EH (cell line): ENCODE measurements at regions not wholly inside any gene's neighbourhood (a gene's known extent, or its start where the extent isn't known, plus 50 kb on each side); places are given as distances from the start of the nearest gene placed in this dataset.
"Not testable (repeated sequence)": the region's sequence is repeated elsewhere in the genome, so short reads cannot be mapped to it uniquely, and the experiment has no call there.

Source experiments
- DNase-seq: peaks from one replicate; pipeline ENCODE4 v3.0.0-alpha.2; 2015; ENCODE audit warnings: low read depth

DNA sequence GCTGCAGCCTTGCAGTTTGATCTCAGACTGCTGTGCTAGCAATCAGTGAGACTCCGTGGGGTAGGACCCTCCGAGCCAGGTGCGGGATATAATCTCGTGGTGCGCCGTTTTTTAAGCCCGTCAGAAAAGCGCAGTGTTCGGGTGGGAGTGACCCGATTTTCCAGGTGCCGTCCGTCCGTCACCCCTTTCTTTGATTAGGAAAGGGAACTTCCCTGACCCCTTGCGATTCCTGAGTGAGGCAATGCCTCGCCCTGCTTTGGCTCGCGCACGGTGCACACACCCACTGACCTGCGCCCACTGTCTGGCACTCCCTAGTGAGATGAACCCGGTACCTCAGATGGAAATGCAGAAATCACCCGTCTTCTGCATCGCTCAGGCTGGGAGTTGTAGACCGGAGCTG lies 203.2 kb downstream of the SNCAIP start:
- DNase-seq, result not testable (repeated sequence)

DNA sequence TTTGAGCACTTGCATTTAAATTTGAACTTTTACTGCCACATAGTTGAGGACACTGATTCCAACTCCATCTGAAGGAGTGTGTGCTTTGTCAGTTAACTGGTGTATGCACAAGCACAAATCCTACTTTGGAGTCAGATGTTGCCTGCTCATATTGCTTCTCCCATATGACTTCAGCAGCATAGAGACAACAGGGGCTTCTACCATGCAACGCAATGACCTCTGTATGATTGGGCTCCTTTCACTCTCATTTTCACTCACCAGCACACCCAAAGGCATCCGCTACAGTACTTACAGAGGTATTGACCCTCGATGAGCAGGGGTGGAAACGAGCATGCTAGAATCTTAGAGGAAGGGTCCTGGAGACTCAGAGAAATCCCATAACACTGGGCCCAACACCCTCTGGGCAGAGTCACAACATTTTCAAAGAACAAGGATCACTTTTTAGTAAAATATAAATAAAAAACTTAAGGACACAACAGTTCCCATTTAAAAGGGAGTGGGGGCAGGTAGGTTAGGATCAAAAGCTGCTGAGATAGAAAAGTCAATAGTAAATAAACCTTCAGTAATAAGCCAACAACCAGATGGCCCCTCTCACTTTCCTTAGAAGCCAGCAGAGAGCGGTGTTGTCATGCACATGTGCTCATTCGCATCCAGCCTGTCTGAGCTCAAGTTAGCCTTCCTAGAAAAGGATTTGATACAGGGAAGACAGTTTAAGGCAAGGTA lies 203.8 kb downstream of the SNCAIP start:
- peak; percentile 70 for DNase-seq

DNA sequence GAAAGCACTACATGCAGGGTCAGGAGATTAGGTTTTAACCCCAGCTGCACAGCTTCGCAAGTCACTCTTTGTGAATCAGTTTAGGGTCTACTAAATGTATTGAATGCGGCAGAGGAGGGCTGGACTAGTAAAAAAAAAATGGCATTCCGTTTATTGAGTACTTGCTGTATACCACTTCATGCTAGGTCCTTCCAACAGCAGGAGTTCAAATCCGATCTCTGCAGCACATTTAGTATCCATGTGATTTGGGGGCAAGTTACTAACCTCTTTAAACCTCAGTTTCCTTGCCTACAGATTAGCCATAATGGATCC lies 204.4 kb downstream of the SNCAIP start:
- DNase-seq, result no peak

DNA sequence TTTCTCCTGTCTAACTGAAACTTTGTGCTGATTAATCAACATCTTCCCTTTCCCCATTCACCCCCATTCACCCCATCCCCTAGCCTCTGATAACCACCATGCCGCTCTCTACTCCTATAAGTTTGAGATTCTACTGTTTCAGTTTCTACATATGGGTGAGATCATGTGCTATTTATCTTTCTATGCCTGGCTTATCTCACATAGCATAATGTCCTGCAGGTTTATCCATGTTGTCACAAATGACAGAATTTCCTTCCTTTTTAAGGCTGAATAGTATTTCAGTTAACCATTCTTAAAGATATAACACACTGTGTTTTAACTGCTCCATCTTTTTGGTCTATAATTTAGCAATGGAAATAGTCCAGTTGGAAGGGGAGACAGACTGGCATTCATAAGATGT lies 205.1 kb downstream of the SNCAIP start:
- DNase-seq, result no peak

DNA sequence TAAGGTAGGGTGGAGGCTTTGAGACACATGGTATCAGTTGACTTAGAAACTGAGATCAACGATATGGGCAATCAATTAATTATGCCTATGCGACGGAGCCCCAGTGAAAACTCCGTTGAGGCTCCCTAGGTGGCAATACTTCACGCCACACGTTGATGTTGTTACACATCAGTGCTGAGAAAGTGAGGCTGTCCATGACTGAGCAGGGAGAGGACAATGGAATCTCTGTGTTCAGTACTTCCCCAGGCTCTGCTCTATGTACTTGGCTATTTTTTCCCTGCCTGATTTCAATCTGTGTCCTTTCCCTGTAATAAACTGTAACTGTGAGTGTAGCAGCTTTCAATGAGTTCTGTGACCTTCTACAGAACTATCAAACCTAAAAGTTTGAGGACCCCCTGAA lies 211.7 kb downstream of the SNCAIP start:
- no peak for DNase-seq

DNA sequence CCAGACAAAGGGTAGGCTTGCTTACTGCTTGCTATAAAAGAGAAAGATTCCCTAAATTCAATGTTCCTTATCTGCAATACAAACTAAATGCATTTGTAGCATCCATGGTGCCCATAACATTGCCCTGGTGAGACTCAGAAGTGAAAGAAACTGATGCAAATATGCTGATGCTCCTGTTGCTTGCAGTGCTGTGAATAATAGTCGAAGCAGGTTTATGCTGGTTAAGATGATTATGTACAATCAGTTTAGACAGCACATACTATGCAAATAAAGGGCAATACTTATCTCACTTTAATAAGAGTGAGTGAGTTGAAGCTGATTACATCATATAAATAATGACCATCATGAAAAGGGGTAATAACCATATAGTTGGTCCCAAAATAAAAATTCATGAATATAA lies 215.5 kb downstream of the SNCAIP start:
- DNase-seq, result no peak

DNA sequence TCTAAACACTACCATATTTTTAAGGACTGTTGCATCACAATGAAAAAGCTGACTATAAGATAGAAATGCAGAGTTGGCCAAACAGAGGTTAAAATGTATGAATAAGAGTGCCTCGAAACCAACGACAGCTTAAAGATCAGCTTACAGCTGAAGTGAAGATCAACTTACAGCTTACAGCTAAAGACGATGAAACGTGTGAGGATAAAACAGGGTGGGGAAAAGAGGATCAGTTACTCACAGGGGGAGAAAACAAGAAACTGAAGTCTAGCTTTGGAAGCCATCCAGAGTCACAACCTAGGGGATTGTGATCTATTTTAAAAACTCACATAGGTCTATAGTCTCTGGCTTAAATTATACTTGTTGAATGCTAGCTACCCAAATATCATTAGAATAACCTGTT lies 220.0 kb downstream of the SNCAIP start:
- DNase-seq, result no peak

DNA sequence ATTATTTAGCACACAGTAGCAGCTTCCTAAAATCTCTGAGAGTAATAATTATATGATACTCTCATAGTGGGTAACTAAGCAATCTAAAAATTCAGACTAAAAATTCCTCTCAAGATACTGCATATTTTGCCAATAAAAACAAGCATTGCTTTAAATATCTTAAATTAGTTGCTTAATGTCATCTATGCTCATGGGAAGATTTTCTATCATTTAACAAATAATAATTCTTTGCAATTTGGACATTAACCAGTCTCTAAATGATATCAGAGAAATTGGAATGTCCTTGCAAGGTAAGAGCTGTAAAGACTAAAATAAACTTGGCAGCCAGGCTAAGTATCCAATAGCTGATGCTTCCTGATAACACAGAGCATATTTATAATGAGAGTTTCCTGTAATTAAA lies 221.8 kb downstream of the SNCAIP start:
- DNase-seq, result no peak

DNA sequence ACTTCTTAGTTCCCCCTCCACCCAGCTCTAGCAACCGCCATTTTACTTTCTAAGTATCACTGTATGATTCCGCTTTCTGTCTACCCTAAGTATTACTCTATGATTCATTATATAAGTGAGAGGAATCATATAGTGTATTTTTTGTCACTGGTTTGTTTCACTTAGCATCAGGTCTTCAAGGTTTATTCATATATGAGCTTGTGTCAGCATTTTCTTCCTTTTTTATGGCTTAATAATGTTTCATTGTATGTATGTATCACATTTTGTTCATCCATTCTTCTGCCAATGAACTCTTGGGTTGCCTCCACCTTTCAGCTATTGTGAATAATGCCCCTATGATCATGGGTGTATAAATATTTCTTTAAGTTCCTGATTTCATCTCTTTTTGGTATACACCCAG lies 222.8 kb downstream of the SNCAIP start:
- no peak for DNase-seq

DNA sequence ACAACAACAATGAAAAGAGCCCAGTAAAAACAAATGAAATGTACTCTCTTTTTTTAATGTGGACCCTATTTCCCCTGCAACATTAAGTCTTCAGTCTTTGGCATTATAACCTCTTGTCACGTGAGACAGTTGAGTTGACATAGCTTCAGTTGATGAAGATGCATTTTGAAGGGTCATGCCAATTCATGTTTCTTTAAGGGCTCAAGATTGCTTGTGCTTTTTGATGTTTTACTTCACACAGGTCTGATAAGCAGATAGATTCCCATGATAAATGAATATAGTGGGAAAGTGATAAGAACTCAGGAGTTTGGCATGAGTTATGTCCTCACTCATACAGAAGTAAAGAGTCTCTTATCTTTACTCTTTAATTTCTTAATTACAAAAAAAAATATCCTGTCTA lies 229.4 kb downstream of the SNCAIP start:
- no peak for DNase-seq

DNA sequence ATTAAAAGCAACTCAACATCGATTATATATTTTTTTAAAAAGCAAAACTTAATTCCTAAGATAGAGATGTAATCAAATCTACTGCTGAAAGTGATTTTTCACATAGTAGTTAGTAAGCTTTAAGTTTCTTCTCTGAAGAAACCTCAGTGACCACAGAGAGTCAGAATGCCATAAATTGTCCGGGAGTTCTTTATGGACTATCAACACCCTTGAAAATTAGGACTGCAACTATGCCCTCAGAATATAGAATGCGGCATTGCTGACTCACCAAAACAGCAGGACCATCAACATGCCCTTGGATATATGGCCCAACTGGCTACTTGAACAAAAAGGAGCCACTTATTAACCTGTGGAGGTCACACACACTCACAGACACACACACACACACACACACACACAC lies 228.9 kb upstream of the SNX2 start:
- no peak for DNase-seq

DNA sequence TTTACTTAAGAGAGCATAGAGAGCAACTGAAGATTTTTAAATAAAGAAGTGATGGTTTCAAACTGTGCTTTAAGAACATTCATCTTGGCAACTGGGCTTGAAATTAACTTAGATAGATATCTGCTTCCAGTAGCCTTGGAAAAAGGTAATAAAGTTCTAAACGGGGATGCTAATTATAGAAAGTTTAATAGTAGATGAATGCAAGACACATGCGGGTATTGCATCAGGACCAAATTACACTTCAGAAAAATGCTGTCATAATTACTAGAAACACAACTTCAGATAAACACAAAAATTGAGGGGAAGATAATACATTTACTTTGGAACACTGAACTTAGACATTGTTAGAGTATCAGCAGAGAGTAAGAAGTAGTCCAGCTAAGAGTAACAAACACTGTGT lies 227.7 kb upstream of the SNX2 start:
- no peak for DNase-seq

DNA sequence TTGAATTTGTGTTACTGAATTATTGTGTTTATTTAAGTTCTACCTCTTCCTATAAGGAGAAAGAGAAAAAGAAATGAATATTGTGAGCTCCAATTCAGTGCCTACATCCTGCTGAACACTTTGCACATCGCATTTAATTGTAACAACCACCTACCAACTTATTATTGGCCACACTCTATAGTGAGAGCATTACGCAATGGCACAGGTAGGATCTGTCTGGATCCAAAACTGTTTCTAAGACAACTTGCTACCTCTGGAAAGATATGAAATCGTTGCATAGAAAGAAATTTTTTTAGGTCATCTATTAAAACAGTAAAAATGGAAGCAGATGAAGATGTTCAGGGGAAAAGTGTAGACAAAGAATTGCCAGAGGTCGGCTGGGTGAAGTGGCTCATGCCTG lies 227.2 kb upstream of the SNX2 start:
- no peak for DNase-seq

DNA sequence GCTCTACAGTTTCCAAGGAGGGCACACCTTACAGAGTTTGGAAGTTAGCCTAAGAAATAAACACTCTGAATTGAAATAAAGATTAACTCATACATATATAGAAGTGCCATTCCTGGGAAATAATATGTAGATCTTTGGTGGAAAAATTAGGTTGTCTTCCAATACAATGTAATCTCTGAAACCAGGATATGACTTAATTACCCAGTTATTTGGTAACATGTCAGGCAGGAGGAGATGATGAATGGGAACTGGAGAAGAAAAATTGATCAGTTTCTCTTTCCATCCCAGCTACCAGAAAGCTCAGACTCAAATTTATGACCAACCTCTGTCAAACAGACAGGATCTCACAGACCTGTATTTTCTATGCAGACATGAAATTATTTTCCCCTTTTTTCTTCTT lies 215.2 kb upstream of the SNX2 start:
- no peak for DNase-seq

DNA sequence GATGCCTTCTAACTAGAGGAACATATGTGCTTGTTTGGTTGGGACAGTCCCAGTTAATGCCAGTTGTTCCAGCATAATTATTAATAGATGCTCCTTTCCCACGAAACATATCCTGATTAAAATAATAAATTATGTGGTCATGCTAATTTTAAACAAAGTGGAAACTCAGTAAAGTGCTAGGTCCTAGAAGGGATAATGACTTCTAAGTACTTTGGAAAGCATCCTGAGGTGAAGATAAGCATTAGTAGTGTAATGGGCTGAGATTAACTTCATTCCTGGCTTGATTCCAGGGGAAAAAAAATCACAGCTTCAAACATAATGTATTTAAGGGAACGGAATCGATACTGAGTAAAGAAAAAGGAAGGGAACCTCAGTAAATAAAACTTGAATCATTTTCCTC lies 213.7 kb upstream of the SNX2 start:
- no peak for DNase-seq

DNA sequence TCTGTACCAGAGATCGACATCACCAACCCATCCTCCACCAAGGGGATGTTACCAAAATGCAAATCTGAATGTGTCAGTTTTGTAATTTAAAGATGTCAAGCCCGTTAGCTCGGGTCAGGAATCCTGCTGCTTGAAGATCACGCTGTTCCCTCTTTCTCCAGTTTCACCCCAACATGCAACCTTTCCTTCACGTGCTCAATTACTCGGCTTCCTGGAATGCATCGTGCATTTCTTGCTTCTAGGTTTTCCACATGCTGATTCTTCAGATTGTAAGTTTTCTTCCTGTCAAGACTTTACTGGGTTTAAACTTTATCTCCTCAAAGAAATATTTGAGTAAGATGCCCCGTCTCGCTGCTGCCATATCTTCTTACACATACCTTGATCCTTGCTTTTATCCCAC lies 209.5 kb upstream of the SNX2 start:
- no peak for DNase-seq

DNA sequence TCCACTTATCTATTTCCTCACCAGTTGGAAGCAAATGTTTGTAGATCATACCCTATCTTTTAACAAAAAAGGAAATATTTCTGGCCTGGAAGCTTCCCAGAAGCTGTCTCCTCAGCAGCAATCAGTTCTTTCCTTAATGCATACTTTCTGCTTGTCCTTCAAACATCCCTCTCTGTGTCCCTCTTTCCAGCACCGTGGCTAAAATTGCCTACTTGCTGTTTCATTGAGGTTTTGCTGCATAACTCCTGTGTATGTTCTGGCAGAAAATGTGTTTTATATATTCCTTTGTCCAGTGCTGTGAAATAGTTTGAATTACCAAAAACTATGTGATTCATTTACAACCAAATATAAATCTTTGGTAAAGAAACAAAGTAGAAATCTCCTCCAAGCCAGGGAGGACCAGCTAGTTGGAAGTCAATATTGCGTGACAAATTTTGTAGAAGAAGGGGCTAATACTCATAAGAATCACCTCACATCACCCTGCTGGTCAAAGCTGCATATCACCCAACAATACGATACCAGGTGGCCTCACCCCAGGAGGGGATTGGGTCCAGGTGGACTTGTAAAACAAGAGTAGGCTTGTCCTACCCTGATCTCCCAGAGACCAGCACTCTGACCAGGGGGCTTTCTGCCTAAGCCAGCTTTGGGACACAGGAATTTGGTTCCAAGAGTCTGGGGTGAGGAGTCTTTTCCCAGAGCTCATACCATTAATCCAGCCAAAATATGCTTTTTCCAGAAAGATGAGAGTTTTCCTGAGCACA lies 198.4 kb upstream of the SNX2 start:
- DNase-seq, result no peak

DNA sequence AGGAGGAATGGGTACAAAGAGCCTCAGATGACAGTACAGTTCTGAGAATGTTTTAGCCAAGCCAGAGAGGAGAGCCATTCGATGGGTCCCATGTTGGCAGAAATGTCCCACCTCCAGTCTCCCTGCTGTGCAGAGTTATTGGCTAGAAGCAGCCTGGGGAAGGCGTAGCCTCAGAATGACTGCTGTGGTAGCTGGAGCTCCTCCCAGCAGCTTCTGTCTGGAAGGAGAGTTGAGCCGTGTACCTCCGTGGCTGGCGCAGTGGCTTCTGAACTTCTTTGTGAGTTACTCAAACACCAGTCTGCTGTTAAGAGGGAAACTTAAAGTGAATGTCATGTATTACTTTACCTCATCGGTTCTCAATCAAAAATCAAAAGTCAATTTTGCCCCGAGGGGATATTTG lies 193.3 kb upstream of the SNX2 start:
- no peak for DNase-seq

DNA sequence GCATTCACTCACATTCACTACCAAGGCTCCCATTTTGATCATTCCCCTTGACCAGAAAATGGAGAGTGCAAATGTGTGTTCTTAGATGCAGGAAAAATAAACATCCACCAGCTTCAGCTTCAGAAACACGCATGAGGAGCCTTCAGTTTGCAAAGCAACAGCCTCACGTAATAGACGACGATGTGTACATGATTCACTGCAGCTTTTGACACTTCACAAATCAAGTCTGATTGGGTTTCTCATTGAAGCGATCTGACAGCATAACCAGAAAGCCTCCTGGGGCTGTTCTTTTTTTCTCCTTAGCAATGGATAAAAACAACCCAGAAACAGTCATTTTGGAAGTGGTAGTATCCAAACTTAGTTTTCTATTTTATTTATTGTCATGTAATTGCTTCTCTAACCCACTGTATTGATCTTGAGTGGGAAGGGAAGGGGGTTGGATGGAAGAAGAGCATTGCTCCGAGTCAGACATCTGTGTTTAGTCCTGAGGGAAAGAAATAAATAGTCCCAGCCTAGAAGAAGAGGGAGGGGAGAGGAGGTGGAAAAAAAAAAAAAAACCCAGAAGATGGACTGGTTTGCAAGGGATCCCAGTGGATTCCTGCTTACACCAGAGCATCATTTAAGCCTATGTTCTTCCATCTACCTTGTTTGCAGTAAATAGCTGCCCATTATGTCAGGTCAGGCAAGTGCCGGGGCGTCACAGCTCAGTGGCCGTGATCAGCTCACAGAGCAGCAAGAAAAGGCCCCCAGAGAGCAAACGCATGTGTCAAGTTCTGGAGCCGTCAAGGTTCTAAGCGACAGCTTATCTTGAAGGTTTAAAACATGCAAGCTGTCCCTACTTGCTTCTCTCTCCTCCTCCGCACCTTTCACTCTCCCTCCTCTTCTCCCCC lies 190.2 kb upstream of the SNX2 start:
- peak; percentile 1 for DNase-seq

DNA sequence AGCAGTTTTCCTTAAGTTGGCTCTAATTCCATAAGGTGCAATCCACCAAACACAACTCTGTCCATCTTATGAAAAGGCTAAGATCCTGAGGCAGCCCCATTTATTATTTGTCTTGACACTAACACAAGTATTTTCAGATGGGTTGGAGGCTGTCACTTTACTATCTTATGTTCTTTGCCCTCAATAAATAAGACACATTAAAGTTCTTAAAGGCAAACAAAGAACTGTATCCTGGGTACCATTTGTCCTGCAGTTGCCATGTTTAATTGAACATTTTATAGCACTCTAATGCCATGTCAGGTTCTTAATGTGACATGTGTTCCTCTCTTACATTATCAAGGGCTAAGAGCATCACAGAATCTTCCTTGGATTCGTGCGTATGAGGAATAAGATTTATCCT lies 189.5 kb upstream of the SNX2 start:
- no peak for DNase-seq

DNA sequence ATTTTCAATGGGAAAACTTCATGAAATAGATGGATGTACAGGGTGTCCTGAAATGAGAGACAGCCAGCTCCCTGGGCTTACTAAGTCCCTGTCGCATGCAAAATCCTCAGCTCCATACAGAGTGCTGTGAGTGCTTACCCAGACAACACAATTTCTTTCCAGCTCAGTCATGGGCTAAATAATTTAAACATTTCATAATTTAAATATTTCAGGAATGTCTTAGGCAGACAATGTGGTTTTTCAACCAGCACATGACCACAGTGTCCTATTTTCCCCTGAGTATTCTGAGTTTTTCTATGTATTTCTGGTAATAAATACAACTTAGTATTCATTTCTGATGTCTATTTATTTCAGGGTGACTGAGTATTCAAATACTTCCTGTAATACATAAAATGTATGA lies 188.5 kb upstream of the SNX2 start:
- DNase-seq, result peak; percentile 46

DNA sequence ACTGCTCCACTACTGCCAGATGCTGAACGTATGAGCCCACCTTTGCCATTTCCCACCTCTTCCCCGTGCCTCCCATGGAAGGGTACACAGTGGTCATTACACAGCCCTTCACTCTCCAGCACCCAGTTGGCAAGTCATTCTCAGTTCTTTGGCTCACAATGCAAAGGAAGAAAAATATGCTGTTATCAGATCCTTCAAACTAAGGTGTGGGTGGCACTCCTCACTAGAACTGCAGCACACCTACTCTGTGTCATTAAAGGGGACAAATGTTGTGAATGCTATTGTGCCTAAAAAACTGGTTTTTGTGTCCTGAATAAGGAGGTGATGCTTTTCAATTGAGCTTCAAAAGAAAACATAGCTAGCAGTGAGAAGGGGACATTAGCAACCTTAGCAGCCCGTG lies 183.1 kb upstream of the SNX2 start:
- no peak for DNase-seq

DNA sequence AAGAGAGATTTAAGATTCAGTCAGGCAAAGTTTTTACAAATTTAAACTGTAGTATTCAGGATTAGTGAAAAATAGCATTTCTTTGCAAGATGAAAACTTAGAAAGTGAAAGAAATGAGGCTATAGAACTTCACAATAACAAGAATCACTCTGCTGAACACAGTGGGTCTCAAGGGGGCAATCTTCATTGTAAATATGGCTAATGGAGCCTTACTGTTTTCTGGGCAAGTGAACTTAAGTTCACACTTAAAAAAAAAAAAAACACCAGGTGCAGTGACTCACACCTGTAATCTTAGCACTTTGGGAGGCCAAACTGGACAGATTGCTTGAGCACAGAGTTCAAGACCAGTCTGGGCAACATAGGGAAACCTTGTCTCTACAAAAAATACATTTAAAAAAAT lies 175.9 kb upstream of the SNX2 start:
- DNase-seq, result no peak
